ENCODE measurements at regions not wholly inside any gene's neighbourhood (a gene's known extent, or its start where the extent isn't known, plus 50 kb on each side); places are given as distances from the start of the nearest gene placed in this dataset.

DNA sequence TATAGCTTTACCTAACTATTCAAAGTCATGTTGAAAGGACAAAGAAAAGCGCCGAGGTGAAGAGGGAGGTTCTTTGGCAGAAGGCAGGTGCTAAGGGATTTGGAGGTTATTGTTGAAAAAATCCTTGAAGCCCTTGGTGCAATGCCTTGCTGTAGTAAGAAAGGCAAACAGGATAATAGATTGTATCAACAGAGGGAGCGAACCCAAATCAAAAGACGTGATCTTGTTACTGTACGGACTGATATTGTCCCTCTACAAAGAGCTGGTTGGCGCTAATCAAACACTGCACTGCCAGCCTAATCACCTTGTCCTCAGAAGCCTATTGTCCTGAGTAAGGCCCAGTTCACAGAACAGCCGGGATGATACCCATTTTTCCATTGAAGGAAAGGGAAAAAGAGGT is 182.9 kb downstream of the ZIC3 start:
- no peaks in the 10 kb centered on the region for H3F3A ChIP-seq (ENCODE audit: insufficient read depth, low read depth)
- no peaks in the 10 kb centered on the region for H3K9me3 ChIP-seq (ENCODE audit: insufficient read depth, low read depth)
- no peaks in the 10 kb centered on the region for H3K79me2 ChIP-seq (ENCODE audit: low read depth)
- TF ChIP-seq EZH2 (IDR thresholded peaks at IDR 0.05; ENCODE audit: low read depth) (no peak), CTCF (conservative IDR thresholded peaks at IDR 0.05) (no peak)
- no peak for DNase-seq
- H2AFZ ChIP-seq, result no peak overlapping the region
- no TSS peak for BruUV-seq (replicated peaks)
- peaks cover 8% of the 10 kb centered on the region; the same call in 1 of the 2 replicates for H3K27me3 ChIP-seq (ENCODE audit: insufficient read depth, low read depth)
- intact Hi-C loops (cut with micrococcal nuclease; ENCODE audit: unreplicated experiment), result no loop called here
- POLR2A ChIA-PET (ENCODE audit: unreplicated experiment), result no interaction called here
- CTCF ChIA-PET, result no interaction called here
- no peaks in the 10 kb centered on the region for H4K20me1 ChIP-seq (ENCODE audit: insufficient read depth)
- no peak overlapping the region for H3K4me3 ChIP-seq
- no peak overlapping the region for H3K27ac ChIP-seq
- H3K36me3 ChIP-seq (ENCODE audit: low read depth), result no peaks in the 10 kb centered on the region
- H3K9me2 ChIP-seq (ENCODE audit: insufficient read depth), result no peaks in the 10 kb centered on the region
- H3K4me2 ChIP-seq, result no peak overlapping the region
- H3K4me1 ChIP-seq (replicated peaks; ENCODE audit: insufficient read depth), result no peaks in the 10 kb centered on the region

GRCh38 chrX:137749246-137749645 is 183.3 kb downstream of the ZIC3 start:
- Histone ChIP-seq H2AFZ (no peak overlapping the region), H3K9me2 (ENCODE audit: insufficient read depth) (no peaks in the 10 kb centered on the region), H4K20me1 (ENCODE audit: insufficient read depth) (no peaks in the 10 kb centered on the region), H3F3A (ENCODE audit: insufficient read depth, low read depth) (no peaks in the 10 kb centered on the region), H3K79me2 (ENCODE audit: low read depth) (no peaks in the 10 kb centered on the region), H3K4me3 (no peak overlapping the region), H3K4me2 (no peak overlapping the region), H3K27ac (no peak overlapping the region), H3K27me3 (ENCODE audit: insufficient read depth, low read depth) (peaks cover 8% of the 10 kb centered on the region; the same call in 1 of the 2 replicates), H3K9me3 (ENCODE audit: insufficient read depth, low read depth) (no peaks in the 10 kb centered on the region), H3K36me3 (ENCODE audit: low read depth) (no peaks in the 10 kb centered on the region), H3K4me1 (replicated peaks; ENCODE audit: insufficient read depth) (no peaks in the 10 kb centered on the region)
- CTCF ChIA-PET, result no interaction called here
- TF ChIP-seq CTCF (conservative IDR thresholded peaks at IDR 0.05) (no peak), EZH2 (IDR thresholded peaks at IDR 0.05; ENCODE audit: low read depth) (no peak)
- POLR2A ChIA-PET (ENCODE audit: unreplicated experiment), result no interaction called here
- BruUV-seq (replicated peaks), result no TSS peak
- DNase-seq, result no peak
- intact Hi-C loops (cut with micrococcal nuclease; ENCODE audit: unreplicated experiment), result no loop called here

GRCh38 chrX:137771537-137771936 is 205.6 kb downstream of the ZIC3 start:
- intact Hi-C loops (cut with micrococcal nuclease; ENCODE audit: unreplicated experiment), result no loop called here
- Histone ChIP-seq H3F3A (ENCODE audit: insufficient read depth, low read depth) (no peaks in the 10 kb centered on the region), H3K27ac (no peak overlapping the region), H3K4me2 (no peak overlapping the region), H3K4me3 (no peak overlapping the region), H3K27me3 (ENCODE audit: insufficient read depth, low read depth) (no peaks in the 10 kb centered on the region), H3K9me2 (ENCODE audit: insufficient read depth) (no peaks in the 10 kb centered on the region), H3K9me3 (ENCODE audit: insufficient read depth, low read depth) (no peaks in the 10 kb centered on the region), H3K4me1 (replicated peaks; ENCODE audit: insufficient read depth) (no peaks in the 10 kb centered on the region), H3K79me2 (ENCODE audit: low read depth) (no peaks in the 10 kb centered on the region), H3K36me3 (ENCODE audit: low read depth) (no peaks in the 10 kb centered on the region), H4K20me1 (ENCODE audit: insufficient read depth) (no peaks in the 10 kb centered on the region), H2AFZ (no peak overlapping the region)
- no TSS peak for BruUV-seq (replicated peaks)
- CTCF ChIA-PET, result no interaction called here
- no peak for TF ChIP-seq EZH2 (IDR thresholded peaks at IDR 0.05; ENCODE audit: low read depth)
- TF ChIP-seq CTCF (conservative IDR thresholded peaks at IDR 0.05), result no peak
- no peak for DNase-seq
- POLR2A ChIA-PET (ENCODE audit: unreplicated experiment), result no interaction called here

All from PC-9 (cell line).